HG02943 (cell line): ENCODE measurements at regions not wholly inside any gene's neighbourhood (a gene's known extent, or its start where the extent isn't known, plus 50 kb on each side); places are given as distances from the start of the nearest gene placed in this dataset.
"Not testable (repeated sequence)": the region's sequence is repeated elsewhere in the genome, so short reads cannot be mapped to it uniquely, and the experiment has no call there.

Experiments
- ATAC-seq: cut with Tn5 transposase; IDR thresholded peaks from one replicate; pipeline ENCODE4 v1.9.1; 2021; ENCODE audit warnings: mild to moderate bottlenecking, low read depth, moderate library complexity; ENCODE audit not compliant: unreplicated experiment

- ATAC-seq, result no peak
These were observed 97.0 kb upstream of the MAN1A1 start for GRCh38 chr6:119446609-119447008.

GRCh38 chr6:119446115-119446554, 96.6 kb upstream of the MAN1A1 start:
- no peak for ATAC-seq

GRCh38 chr6:119445666-119446065, 96.1 kb upstream of the MAN1A1 start:
- ATAC-seq, result no peak

GRCh38 chr6:119444642-119445557, 95.3 kb upstream of the MAN1A1 start:
- peak; percentile 33 for ATAC-seq

- ATAC-seq, result peak; percentile 4
These were observed 94.6 kb upstream of the MAN1A1 start for GRCh38 chr6:119443993-119444641.

GRCh38 chr6:119442776-119443184, 93.2 kb upstream of the MAN1A1 start:
- ATAC-seq, result peak; percentile 70

GRCh38 chr6:119440953-119441352, 91.4 kb upstream of the MAN1A1 start:
- no peak for ATAC-seq

- ATAC-seq, result no peak
These were observed 87.0 kb upstream of the MAN1A1 start for GRCh38 chr6:119436583-119436982.

GRCh38 chr6:119431799-119432198, 82.2 kb upstream of the MAN1A1 start:
- no peak for ATAC-seq

- ATAC-seq, result no peak
These were observed 81.2 kb upstream of the MAN1A1 start for GRCh38 chr6:119430805-119431204.

GRCh38 chr6:119428633-119429032, 79.1 kb upstream of the MAN1A1 start:
- ATAC-seq, result no peak

- no peak for ATAC-seq
These were observed 77.1 kb upstream of the MAN1A1 start for GRCh38 chr6:119426619-119427018.

GRCh38 chr6:119423996-119424395, 74.4 kb upstream of the MAN1A1 start:
- no peak for ATAC-seq

- ATAC-seq, result not testable (repeated sequence)
These were observed 68.5 kb upstream of the MAN1A1 start for GRCh38 chr6:119418084-119418483.

- ATAC-seq, result no peak
These were observed 57.6 kb upstream of the MAN1A1 start for GRCh38 chr6:119407156-119407555.

- not testable (repeated sequence) for ATAC-seq
These were observed 55.6 kb upstream of the MAN1A1 start for GRCh38 chr6:119405114-119405513.
